ENCODE measurements at regions not wholly inside any gene's neighbourhood (a gene's known extent, or its start where the extent isn't known, plus 50 kb on each side); places are given as distances from the start of the nearest gene placed in this dataset.

- Histone ChIP-seq H3K27ac (no peak overlapping the region), H3K36me3 (no peaks in the 10 kb centered on the region), H3K4me3 (ENCODE audit: low read depth, low read length) (no peak overlapping the region), H3K27me3 (ENCODE audit: insufficient read depth, low read depth, severe bottlenecking) (peaks cover 34% of the 10 kb centered on the region), H3K9me3 (ENCODE audit: severe bottlenecking) (no peaks in the 10 kb centered on the region)
- no peak for DNase-seq
- TF ChIP-seq, protein P1, sequence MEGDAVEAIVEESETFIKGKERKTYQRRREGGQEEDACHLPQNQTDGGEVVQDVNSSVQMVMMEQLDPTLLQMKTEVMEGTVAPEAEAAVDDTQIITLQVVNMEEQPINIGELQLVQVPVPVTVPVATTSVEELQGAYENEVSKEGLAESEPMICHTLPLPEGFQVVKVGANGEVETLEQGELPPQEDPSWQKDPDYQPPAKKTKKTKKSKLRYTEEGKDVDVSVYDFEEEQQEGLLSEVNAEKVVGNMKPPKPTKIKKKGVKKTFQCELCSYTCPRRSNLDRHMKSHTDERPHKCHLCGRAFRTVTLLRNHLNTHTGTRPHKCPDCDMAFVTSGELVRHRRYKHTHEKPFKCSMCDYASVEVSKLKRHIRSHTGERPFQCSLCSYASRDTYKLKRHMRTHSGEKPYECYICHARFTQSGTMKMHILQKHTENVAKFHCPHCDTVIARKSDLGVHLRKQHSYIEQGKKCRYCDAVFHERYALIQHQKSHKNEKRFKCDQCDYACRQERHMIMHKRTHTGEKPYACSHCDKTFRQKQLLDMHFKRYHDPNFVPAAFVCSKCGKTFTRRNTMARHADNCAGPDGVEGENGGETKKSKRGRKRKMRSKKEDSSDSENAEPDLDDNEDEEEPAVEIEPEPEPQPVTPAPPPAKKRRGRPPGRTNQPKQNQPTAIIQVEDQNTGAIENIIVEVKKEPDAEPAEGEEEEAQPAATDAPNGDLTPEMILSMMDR (IDR thresholded peaks at IDR 0.05; ENCODE audit: low read depth, low read length) = no peak
Observed at GRCh38 chr10:63012623-63013022, 120.5 kb upstream of the NRBF2 start.

- TF ChIP-seq, protein P1 (IDR thresholded peaks at IDR 0.05; ENCODE audit: low read depth, low read length) = no peak
- H3K27ac ChIP-seq = no peak overlapping the region
- peaks cover 48% of the 10 kb centered on the region for H3K27me3 ChIP-seq (ENCODE audit: insufficient read depth, low read depth, severe bottlenecking)
- H3K9me3 ChIP-seq (ENCODE audit: severe bottlenecking) = no peaks in the 10 kb centered on the region
- no peak overlapping the region for H3K4me3 ChIP-seq (ENCODE audit: low read depth, low read length)
- DNase-seq = no peak
- H3K36me3 ChIP-seq = no peaks in the 10 kb centered on the region
Observed at GRCh38 chr10:63010203-63010602, 122.9 kb upstream of the NRBF2 start.

- DNase-seq = no peak
- Histone ChIP-seq H3K4me3 (ENCODE audit: low read depth, low read length) (no peak overlapping the region), H3K27ac (no peak overlapping the region), H3K36me3 (no peaks in the 10 kb centered on the region), H3K27me3 (ENCODE audit: insufficient read depth, low read depth, severe bottlenecking) (peaks cover 55% of the 10 kb centered on the region), H3K9me3 (ENCODE audit: severe bottlenecking) (no peaks in the 10 kb centered on the region)
- TF ChIP-seq, protein P1 (IDR thresholded peaks at IDR 0.05; ENCODE audit: low read depth, low read length) = no peak
Observed at GRCh38 chr10:63008491-63008890, 124.6 kb upstream of the NRBF2 start.

- no peaks in the 10 kb centered on the region for H3K9me3 ChIP-seq (ENCODE audit: severe bottlenecking)
- DNase-seq = no peak
- H3K27me3 ChIP-seq (ENCODE audit: insufficient read depth, low read depth, severe bottlenecking) = peaks cover 57% of the 10 kb centered on the region
- H3K27ac ChIP-seq = no peak overlapping the region
- H3K36me3 ChIP-seq = no peaks in the 10 kb centered on the region
- H3K4me3 ChIP-seq (ENCODE audit: low read depth, low read length) = no peak overlapping the region
- TF ChIP-seq, protein P1 (IDR thresholded peaks at IDR 0.05; ENCODE audit: low read depth, low read length) = no peak
Observed at GRCh38 chr10:63007112-63007511, 126.0 kb upstream of the NRBF2 start.

DNA sequence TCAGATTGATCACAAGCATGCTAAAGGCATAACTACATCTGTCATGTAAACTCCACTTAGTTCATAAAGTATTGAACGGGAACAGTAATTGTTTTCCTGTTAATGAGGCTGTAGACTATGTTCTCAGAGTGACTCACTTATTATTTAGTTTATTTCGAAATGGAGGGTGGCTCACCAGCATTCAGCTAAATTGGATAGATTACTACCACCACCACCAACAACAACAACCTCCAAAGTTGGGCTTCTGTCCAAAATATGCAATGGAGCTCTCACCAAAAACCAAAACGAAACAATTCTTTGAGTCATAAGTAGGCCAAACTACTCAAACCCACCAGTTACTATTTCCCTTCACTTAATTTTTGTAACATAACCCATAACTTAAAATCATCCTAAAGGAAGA is 127.9 kb upstream of the NRBF2 start:
- no peak overlapping the region for H3K4me3 ChIP-seq (ENCODE audit: low read depth, low read length)

More for the DNA sequence above, 127.9 kb upstream of the NRBF2 start:
- no peaks in the 10 kb centered on the region for H3K36me3 ChIP-seq
- TF ChIP-seq, protein P1 (IDR thresholded peaks at IDR 0.05; ENCODE audit: low read depth, low read length) = no peak
- peaks cover 75% of the 10 kb centered on the region for H3K27me3 ChIP-seq (ENCODE audit: insufficient read depth, low read depth, severe bottlenecking)
- DNase-seq = no peak
- no peak overlapping the region for H3K27ac ChIP-seq
- H3K9me3 ChIP-seq (ENCODE audit: severe bottlenecking) = no peaks in the 10 kb centered on the region

Data from WERI-Rb-1 (cell line).